HCT116 (cell line): ENCODE measurements at regions not wholly inside any gene's neighbourhood (a gene's known extent, or its start where the extent isn't known, plus 50 kb on each side); places are given as distances from the start of the nearest gene placed in this dataset.

ENCODE experiments used
- CTCF ChIP-seq, 3 experiments: fragments of 200-600 bp in 1 of 3; sonication (generic) in 1 of 3; IDR thresholded peaks in 2 of 3; conservative IDR thresholded peaks in 1 of 3; 2 replicates each; pipeline ENCODE4 v1.5.1; 2012 to 2017; ENCODE audit warnings: low read depth in 2 of 3, low read length in 2 of 3, antibody characterized with exemption in 1 of 3, borderline replicate concordance in 1 of 3, control low read depth in 1 of 3, mild to moderate bottlenecking in 1 of 3, mixed read lengths in 1 of 3, mixed run types in 1 of 3, moderate library complexity in 1 of 3; ENCODE audit not compliant: insufficient read depth in 1 of 3
- EGR1 ChIP-seq: IDR thresholded peaks from 2 replicates; pipeline ENCODE4 v1.6.1; 2012; ENCODE audit warnings: low read depth
- EZH2 ChIP-seq: fragments of 200-600 bp; sonication (generic); IDR thresholded peaks from 2 replicates; pipeline ENCODE4 v1.6.1; 2017; ENCODE audit warnings: antibody characterized with exemption, mixed run types
- POLR2A ChIP-seq: IDR thresholded peaks from 2 replicates; pipeline ENCODE4 v1.7.0; 2011; ENCODE audit warnings: borderline replicate concordance; ENCODE audit not compliant: insufficient read depth, insufficient read length; ENCODE audit errors: extremely low read depth
- POLR2AphosphoS5 ChIP-seq: IDR thresholded peaks from 2 replicates; pipeline ENCODE4 v1.6.1; 2011; ENCODE audit warnings: mild to moderate bottlenecking, low read depth, low read length, moderate library complexity
- TF ChIP-seq, protein P1 (sequence below): IDR thresholded peaks from 2 replicates; pipeline ENCODE4 v1.6.1; 2012

DNA sequence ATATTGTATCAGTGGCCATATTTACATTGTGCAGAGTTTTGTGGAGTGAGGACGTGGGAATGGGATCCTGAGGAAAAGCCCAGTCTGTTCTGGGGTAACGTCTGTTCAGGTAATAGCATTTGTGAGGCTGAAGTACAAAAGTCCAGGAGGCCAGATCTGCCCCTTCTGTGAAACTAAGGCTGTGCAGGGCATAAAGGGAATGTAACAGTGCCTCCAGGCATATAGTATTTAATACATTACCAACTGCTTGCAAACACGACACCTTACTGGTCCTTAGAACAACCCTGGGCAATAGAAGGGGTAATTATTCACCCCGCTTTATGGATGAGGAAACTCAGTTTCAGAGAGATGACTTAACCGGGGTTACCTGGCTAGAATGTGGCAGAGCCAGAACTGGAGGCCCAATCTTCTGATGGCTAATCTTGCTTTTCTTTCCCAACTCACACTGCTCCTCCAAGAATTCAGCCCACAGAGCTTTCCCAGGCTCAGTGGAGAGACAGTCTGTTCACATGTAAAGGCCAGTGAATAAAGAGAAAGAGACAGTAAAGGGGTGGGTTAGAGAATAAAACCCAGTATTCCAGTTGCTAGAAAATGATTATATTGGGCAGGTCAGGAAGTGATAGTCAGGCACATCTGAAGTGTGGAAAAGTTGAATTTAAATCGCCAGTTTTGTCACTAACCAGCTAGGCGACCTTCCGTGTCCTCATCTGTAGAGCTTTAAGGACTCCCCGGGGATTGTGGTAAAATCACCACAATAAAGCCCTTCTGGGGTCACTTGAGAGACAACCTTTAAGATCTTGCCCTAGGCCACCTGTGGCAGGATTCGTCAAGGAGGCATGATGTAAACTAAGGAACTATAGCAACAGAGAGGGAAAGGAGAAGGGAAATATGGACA is 280.7 kb upstream of the CITED2 start:
- TF ChIP-seq CTCF (IDR thresholded peaks at IDR 0.05 in 2 of 3, conservative IDR thresholded peaks at IDR 0.05 in 1 of 3; ENCODE audit: borderline replicate concordance in 1 of 3, insufficient read depth in 1 of 3, low read depth in 2 of 3, low read length in 2 of 3) (no peak), EGR1 (no peak), POLR2AphosphoS5 (no peak), POLR2A (no peak), EZH2 (no peak)
- TF ChIP-seq, protein P1, sequence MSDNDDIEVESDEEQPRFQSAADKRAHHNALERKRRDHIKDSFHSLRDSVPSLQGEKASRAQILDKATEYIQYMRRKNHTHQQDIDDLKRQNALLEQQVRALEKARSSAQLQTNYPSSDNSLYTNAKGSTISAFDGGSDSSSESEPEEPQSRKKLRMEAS: no peak
